ENCODE measurements at regions not wholly inside any gene's neighbourhood (a gene's known extent, or its start where the extent isn't known, plus 50 kb on each side); places are given as distances from the start of the nearest gene placed in this dataset.

- POLR2A ChIA-PET: no interaction called here
- 85% methylated on average over 7 of the region's 7 CpGs for WGBS (ENCODE audit: low lambda C conversion rate)
- CTCF ChIA-PET: interaction anchor here (0.6 to 1.3 kb wide), 2 partner anchors 18 to 34 kb away, joined by 3 to 4 read pairs; no protein-coding TSS in a partner anchor
These were observed 167.5 kb downstream of the CD83 start for GRCh38 chr6:14284969-14285590.

More at GRCh38 chr6:14284969-14285590, 167.5 kb downstream of the CD83 start:
- Histone ChIP-seq H4K20me1 (ENCODE audit: insufficient read depth) (no peaks in the 10 kb centered on the region), H3K4me1 (ENCODE audit: control insufficient read depth in 1 of 2, insufficient read depth in 2 of 2, low read depth in 1 of 2, low read length in 1 of 2) (no peaks in the 10 kb centered on the region), H3K27ac (ENCODE audit: low read depth in 2 of 2, low read length in 1 of 2) (no peak overlapping the region), H3K36me3 (replicated peaks in 1 of 2; ENCODE audit: control insufficient read depth in 1 of 2, insufficient read depth in 2 of 2, low read length in 1 of 2) (no peaks in the 10 kb centered on the region), H3K9me2 (no peaks in the 10 kb centered on the region), H3K9me3 (no peaks in the 10 kb centered on the region), H3K27me3 (ENCODE audit: insufficient read depth) (no peaks in the 10 kb centered on the region), H3F3A (replicated peaks; ENCODE audit: insufficient read depth) (peaks cover 9% of the 10 kb centered on the region), H3K79me2 (ENCODE audit: insufficient read depth) (no peaks in the 10 kb centered on the region), H2AFZ (ENCODE audit: low read depth) (no peak overlapping the region), H3K4me3 (ENCODE audit: low read depth in 2 of 2, low read length in 1 of 2) (no peak overlapping the region), H3K9ac (no peak overlapping the region), H3K4me2 (no peak overlapping the region)
- no peak for DNase-seq
- TF ChIP-seq SIN3A (IDR thresholded peaks at IDR 0.05; ENCODE audit: borderline replicate concordance, low read depth, low read length) (no peak), JUND (IDR thresholded peaks at IDR 0.05) (no peak), REST (IDR thresholded peaks at IDR 0.05; ENCODE audit: low read depth, low read length) (no peak), POLR2AphosphoS5 (IDR thresholded peaks at IDR 0.05; ENCODE audit: low read depth, low read length) (no peak), EP300 (IDR thresholded peaks at IDR 0.05; ENCODE audit: borderline replicate concordance in 1 of 2, low read depth in 1 of 2, low read length in 1 of 2) (no peak), IRF3 (IDR thresholded peaks at IDR 0.05; ENCODE audit: low read depth, low read length) (no peak), CHD2 (IDR thresholded peaks at IDR 0.05; ENCODE audit: low read length, partially characterized antibody) (no peak), MXI1 (IDR thresholded peaks at IDR 0.05; ENCODE audit: low read depth, low read length) (no peak), ELF1 (IDR thresholded peaks at IDR 0.05) (no peak), RXRA (IDR thresholded peaks at IDR 0.05; ENCODE audit: borderline replicate concordance, low read depth) (no peak), TAF1 (IDR thresholded peaks at IDR 0.05; ENCODE audit: borderline replicate concordance, low read depth, low read length) (no peak), CTCF (IDR thresholded peaks at IDR 0.05) (no peak), GABPA (IDR thresholded peaks at IDR 0.05; ENCODE audit: low read depth) (no peak), RFX5 (IDR thresholded peaks at IDR 0.05; ENCODE audit: low read length) (no peak)

Data from SK-N-SH (cell line).